Activated naive CD4-positive, alpha-beta T cell treated with Interleukin-2 at 50 U/mL for 16 hours (primary cell): ENCODE measurements at regions not wholly inside any gene's neighbourhood (a gene's known extent, or its start where the extent isn't known, plus 50 kb on each side); places are given as distances from the start of the nearest gene placed in this dataset.
"Not testable (repeated sequence)": the region's sequence is repeated elsewhere in the genome, so short reads cannot be mapped to it uniquely, and the experiment has no call there.

Source experiments
- DNase-seq: peaks from one replicate; pipeline ENCODE4 v3.0.0-alpha.2; 2020

- DNase-seq = no peak
Measured at GRCh38 chr17:72565758-72566157, 444.9 kb downstream of the SOX9 start.

GRCh38 chr17:72566671-72567484 lies 446.1 kb downstream of the SOX9 start:
- no peak for DNase-seq

- no peak for DNase-seq
Measured at GRCh38 chr17:72567774-72568173, 447.0 kb downstream of the SOX9 start.

GRCh38 chr17:72569148-72569946 lies 448.5 kb downstream of the SOX9 start:
- DNase-seq = no peak

GRCh38 chr17:72571813-72572396 lies 451.1 kb downstream of the SOX9 start:
- DNase-seq = no peak

GRCh38 chr17:72572604-72573491 lies 452.0 kb downstream of the SOX9 start:
- no peak for DNase-seq

GRCh38 chr17:72573492-72573801 lies 452.6 kb downstream of the SOX9 start:
- not testable (repeated sequence) for DNase-seq

- DNase-seq = no peak
Measured at GRCh38 chr17:72574675-72575510, 454.1 kb downstream of the SOX9 start.

- no peak for DNase-seq
Measured at GRCh38 chr17:72575542-72576233, 454.9 kb downstream of the SOX9 start.

GRCh38 chr17:72576289-72576759 lies 455.5 kb downstream of the SOX9 start:
- DNase-seq = no peak

GRCh38 chr17:72578817-72579470 lies 458.1 kb downstream of the SOX9 start:
- no peak for DNase-seq

GRCh38 chr17:72579990-72580320 lies 459.1 kb downstream of the SOX9 start:
- no peak for DNase-seq

- no peak for DNase-seq
Measured at GRCh38 chr17:72580321-72581127, 459.7 kb downstream of the SOX9 start.

- no peak for DNase-seq
Measured at GRCh38 chr17:72587156-72587555, 466.3 kb downstream of the SOX9 start.

GRCh38 chr17:72587773-72588511 lies 467.1 kb downstream of the SOX9 start:
- DNase-seq = peak; percentile 24

- no peak for DNase-seq
Measured at GRCh38 chr17:72588561-72588960, 467.7 kb downstream of the SOX9 start.

- DNase-seq = peak; percentile 55
Measured at GRCh38 chr17:72588961-72589360, 468.1 kb downstream of the SOX9 start.

- DNase-seq = no peak
Measured at GRCh38 chr17:72590382-72590781, 469.6 kb downstream of the SOX9 start.

GRCh38 chr17:72590882-72591281 lies 470.1 kb downstream of the SOX9 start:
- no peak for DNase-seq
